ENCODE measurements at regions not wholly inside any gene's neighbourhood (a gene's known extent, or its start where the extent isn't known, plus 50 kb on each side); places are given as distances from the start of the nearest gene placed in this dataset.

GRCh38 chr6:12423832-12424231 is 133.7 kb downstream of the EDN1 start:
- no peak for DNase-seq (ENCODE audit: low spot score)

- no peak for DNase-seq (ENCODE audit: low spot score)
These were observed 136.0 kb downstream of the EDN1 start for GRCh38 chr6:12426121-12426520.

GRCh38 chr6:12431023-12431422 is 140.9 kb downstream of the EDN1 start:
- DNase-seq (ENCODE audit: low spot score), result no peak

- no peak for DNase-seq (ENCODE audit: low spot score)
These were observed 146.1 kb downstream of the EDN1 start for GRCh38 chr6:12436224-12436623.

- DNase-seq (ENCODE audit: low spot score), result no peak
These were observed 146.5 kb downstream of the EDN1 start for GRCh38 chr6:12436683-12437082.

GRCh38 chr6:12439296-12439695 is 149.1 kb downstream of the EDN1 start:
- DNase-seq (ENCODE audit: low spot score), result no peak

GRCh38 chr6:12440981-12441380 is 150.8 kb downstream of the EDN1 start:
- DNase-seq (ENCODE audit: low spot score), result no peak

- no peak for DNase-seq (ENCODE audit: low spot score)
These were observed 152.3 kb downstream of the EDN1 start for GRCh38 chr6:12442455-12442854.

GRCh38 chr6:12446394-12446793 is 156.2 kb downstream of the EDN1 start:
- no peak for DNase-seq (ENCODE audit: low spot score)

GRCh38 chr6:12449447-12449846 is 159.3 kb downstream of the EDN1 start:
- no peak for DNase-seq (ENCODE audit: low spot score)

- DNase-seq (ENCODE audit: low spot score), result no peak
These were observed 160.3 kb downstream of the EDN1 start for GRCh38 chr6:12450467-12450866.

GRCh38 chr6:12456343-12456742 is 166.2 kb downstream of the EDN1 start:
- DNase-seq (ENCODE audit: low spot score), result no peak

- peak; percentile 42 for DNase-seq (ENCODE audit: low spot score)
These were observed 166.9 kb downstream of the EDN1 start for GRCh38 chr6:12457094-12457493.

GRCh38 chr6:12458558-12458957 is 168.4 kb downstream of the EDN1 start:
- DNase-seq (ENCODE audit: low spot score), result no peak

- peak; percentile 69 for DNase-seq (ENCODE audit: low spot score)
These were observed 169.9 kb downstream of the EDN1 start for GRCh38 chr6:12459945-12460661.

GRCh38 chr6:12467706-12468670 is 177.8 kb downstream of the EDN1 start:
- no peak for DNase-seq (ENCODE audit: low spot score)

GRCh38 chr6:12472601-12473038 is 182.5 kb downstream of the EDN1 start:
- DNase-seq (ENCODE audit: low spot score), result no peak

- no peak for DNase-seq (ENCODE audit: low spot score)
These were observed 183.3 kb downstream of the EDN1 start for GRCh38 chr6:12473494-12473893.

- DNase-seq (ENCODE audit: low spot score), result no peak
These were observed 184.3 kb downstream of the EDN1 start for GRCh38 chr6:12474167-12475140.

GRCh38 chr6:12476484-12476883 is 186.3 kb downstream of the EDN1 start:
- DNase-seq (ENCODE audit: low spot score), result no peak

GRCh38 chr6:12477616-12478015 is 187.5 kb downstream of the EDN1 start:
- no peak for DNase-seq (ENCODE audit: low spot score)

- peak; percentile 18 for DNase-seq (ENCODE audit: low spot score)
These were observed 188.8 kb downstream of the EDN1 start for GRCh38 chr6:12478921-12479320.

Data from putamen (tissue), 1 donor.